ENCODE measurements at regions not wholly inside any gene's neighbourhood (a gene's known extent, or its start where the extent isn't known, plus 50 kb on each side); places are given as distances from the start of the nearest gene placed in this dataset.

DNA sequence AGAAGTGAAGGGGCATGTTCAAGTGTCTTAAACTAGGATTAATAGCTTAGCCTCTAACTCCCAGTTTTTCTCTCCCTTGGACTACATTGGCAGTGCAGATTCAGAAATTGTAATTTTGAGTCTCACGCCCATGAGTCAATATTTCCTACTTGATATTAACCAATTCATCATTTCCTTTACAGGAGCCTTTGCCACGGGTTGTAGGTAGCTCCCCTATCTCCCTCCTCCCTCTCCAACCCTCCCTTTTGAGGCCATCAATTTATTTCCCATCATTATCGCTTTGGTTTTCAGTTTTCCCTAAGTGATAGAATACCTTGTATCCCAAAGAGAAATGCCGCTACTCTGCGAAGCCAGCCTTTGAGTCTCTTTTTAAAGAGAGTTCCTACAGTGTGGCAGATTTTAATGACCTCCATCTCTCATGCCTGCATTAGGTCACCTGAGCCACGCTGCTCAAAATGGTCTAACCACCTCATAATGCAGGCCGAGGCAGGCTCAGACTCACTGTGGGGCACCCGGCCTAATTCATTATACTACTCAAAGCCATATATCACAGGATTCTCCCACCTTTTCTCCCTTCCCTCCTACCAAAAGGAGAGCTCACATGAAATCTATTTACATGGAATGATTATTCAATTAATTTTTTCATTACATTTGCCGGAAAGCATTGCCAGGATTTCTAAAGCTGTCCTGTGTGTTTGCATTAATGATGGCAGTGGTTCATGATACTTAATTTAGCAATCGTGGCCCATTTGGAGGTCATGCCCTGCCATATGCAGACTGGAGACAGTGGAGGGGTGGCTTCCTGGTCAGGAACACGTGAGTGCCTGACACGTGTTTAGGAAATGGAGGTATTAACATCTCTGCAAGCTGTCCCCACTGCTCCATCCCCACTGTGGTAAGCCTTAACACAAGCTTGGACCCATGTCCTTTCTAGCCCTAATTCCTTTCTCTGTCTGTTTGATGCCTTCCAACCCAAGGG is 448.2 kb upstream of the AUTS2 start:
- TF ChIP-seq CTCF (conservative IDR thresholded peaks at IDR 0.05; ENCODE audit: low read depth, low read length) (no peak), EZH2 (IDR thresholded peaks at IDR 0.05; ENCODE audit: low read length, unreplicated experiment) (no peak), EZH2phosphoT487 (IDR thresholded peaks at IDR 0.05; ENCODE audit: borderline replicate concordance, low read length) (no peak)
